OCI-LY3 (cell line): ENCODE measurements at regions not wholly inside any gene's neighbourhood (a gene's known extent, or its start where the extent isn't known, plus 50 kb on each side); places are given as distances from the start of the nearest gene placed in this dataset.

Experiments used
- CTCF ChIP-seq: fragments of 200-600, 300-600 bp; sonication (generic); IDR thresholded peaks from 2 replicates; pipeline ENCODE4 v1.5.1; 2014; ENCODE audit warnings: antibody characterized with exemption, low read length, low read depth
- EZH2phosphoT487 ChIP-seq: fragments of 200-600 bp; shearing (Covaris generic); IDR thresholded peaks from 2 replicates; pipeline ENCODE4 v1.6.1; 2018; ENCODE audit warnings: antibody characterized with exemption, mixed run types, low read depth

- TF ChIP-seq CTCF, result no peak
- no peak for TF ChIP-seq EZH2phosphoT487
Observed at GRCh38 chr4:187378441-187378840, 617.1 kb upstream of the ZFP42 start.
